Hippocampal formation (tissue), 2 donors: ENCODE measurements at regions not wholly inside any gene's neighbourhood (a gene's known extent, or its start where the extent isn't known, plus 50 kb on each side); places are given as distances from the start of the nearest gene placed in this dataset.
A peak's percentile ranks its signal among the peaks of the same experiment; 100 is the strongest.
"Not testable (repeated sequence)": the region's sequence is repeated elsewhere in the genome, so short reads cannot be mapped to it uniquely, and the experiment has no call there.

Source experiments
- DNase-seq, 2 donors: peaks; one replicate each; lab custom pipeline; 2025; lab: John Stamatoyannopoulos, UW

- DNase-seq: no peak
These were observed 731.9 kb upstream of the VRK2 start for GRCh38 chr2:57314682-57315081.

GRCh38 chr2:57330447-57330846, 716.2 kb upstream of the VRK2 start:
- no peak for DNase-seq

GRCh38 chr2:57333221-57333620, 713.4 kb upstream of the VRK2 start:
- DNase-seq: no peak

- DNase-seq: no peak
These were observed 703.1 kb upstream of the VRK2 start for GRCh38 chr2:57343391-57344006.

- DNase-seq: no peak
These were observed 678.4 kb upstream of the VRK2 start for GRCh38 chr2:57368190-57368589.

GRCh38 chr2:57370882-57371585, 675.6 kb upstream of the VRK2 start:
- no peak for DNase-seq

- no peak for DNase-seq
These were observed 674.2 kb upstream of the VRK2 start for GRCh38 chr2:57372237-57372984.

- DNase-seq: no peak
These were observed 673.1 kb upstream of the VRK2 start for GRCh38 chr2:57373530-57373929.

- DNase-seq: peak in 1 of 2 donors; percentile 0
These were observed 669.6 kb upstream of the VRK2 start for GRCh38 chr2:57376985-57377384.

GRCh38 chr2:57386305-57386704, 660.3 kb upstream of the VRK2 start:
- no peak for DNase-seq

- DNase-seq: no peak
These were observed 650.1 kb upstream of the VRK2 start for GRCh38 chr2:57396355-57397098.

- DNase-seq: no peak
These were observed 648.9 kb upstream of the VRK2 start for GRCh38 chr2:57397550-57398360.

GRCh38 chr2:57399057-57399456, 647.5 kb upstream of the VRK2 start:
- DNase-seq: no peak

- no peak for DNase-seq
These were observed 644.5 kb upstream of the VRK2 start for GRCh38 chr2:57402096-57402495.

- DNase-seq: no peak
These were observed 643.9 kb upstream of the VRK2 start for GRCh38 chr2:57402755-57403154.

GRCh38 chr2:57407772-57408201, 638.8 kb upstream of the VRK2 start:
- no peak for DNase-seq

GRCh38 chr2:57408587-57408986, 638.0 kb upstream of the VRK2 start:
- no peak for DNase-seq

- DNase-seq: no peak
These were observed 629.6 kb upstream of the VRK2 start for GRCh38 chr2:57417007-57417406.

GRCh38 chr2:57418859-57419346, 627.7 kb upstream of the VRK2 start:
- not testable (repeated sequence) for DNase-seq

GRCh38 chr2:57429831-57430230, 616.8 kb upstream of the VRK2 start:
- no peak for DNase-seq

- no peak for DNase-seq
These were observed 614.1 kb upstream of the VRK2 start for GRCh38 chr2:57432528-57432927.
